ENCODE measurements at regions not wholly inside any gene's neighbourhood (a gene's known extent, or its start where the extent isn't known, plus 50 kb on each side); places are given as distances from the start of the nearest gene placed in this dataset.
"Not testable (repeated sequence)": the region's sequence is repeated elsewhere in the genome, so short reads cannot be mapped to it uniquely, and the experiment has no call there.

DNA sequence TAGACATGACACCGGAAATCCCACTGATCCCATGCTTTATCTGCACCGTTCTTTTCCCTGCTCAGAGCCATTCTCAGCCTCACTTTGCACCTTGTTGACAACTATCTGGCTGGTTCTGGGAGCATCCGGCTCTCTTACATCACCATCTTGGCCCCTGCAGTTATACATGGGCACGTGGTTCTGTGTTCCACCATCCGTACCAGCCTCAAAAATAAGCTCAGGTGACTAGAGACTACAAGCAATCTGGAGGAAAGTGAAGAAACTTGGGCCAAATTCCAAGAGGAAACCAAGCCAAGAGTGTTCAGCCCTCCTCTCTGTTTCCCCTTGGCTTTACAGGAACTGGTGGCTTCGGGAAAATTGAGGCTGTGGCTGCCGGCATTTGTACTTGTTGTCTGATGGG, 244.6 kb upstream of the ACVR2A start:
- intact Hi-C loops (cut with DNase I, micrococcal nuclease): no loop called here
- ATAC-seq: no peak
- H3K36me3 ChIP-seq (ENCODE audit: low read depth): no peaks in the 10 kb centered on the region

DNA sequence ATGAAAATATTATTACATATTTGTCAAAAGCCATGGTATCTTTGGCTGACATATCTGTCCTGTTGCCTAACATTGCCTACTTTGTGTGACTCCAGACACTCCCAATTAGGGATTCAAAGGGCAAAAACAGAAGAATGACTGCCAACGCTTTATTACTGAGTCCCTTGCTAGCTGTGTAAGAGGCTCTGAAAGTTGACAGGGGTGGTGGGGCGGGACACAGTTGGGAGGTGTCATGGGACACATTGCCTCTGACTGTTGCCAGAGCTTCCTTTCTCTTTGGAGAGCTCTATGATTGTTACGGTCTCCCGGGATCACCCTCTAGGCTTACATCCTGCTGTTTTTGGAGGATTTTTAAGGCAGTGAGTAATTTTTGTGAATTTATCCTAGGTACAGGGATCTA, 249.6 kb upstream of the ACVR2A start:
- ATAC-seq: peak; percentile 91
- peak; percentile 55 to 61 (median 60) for DNase-seq
- no peaks in the 10 kb centered on the region for H3K36me3 ChIP-seq (ENCODE audit: low read depth)
- TF ChIP-seq, protein P1, sequence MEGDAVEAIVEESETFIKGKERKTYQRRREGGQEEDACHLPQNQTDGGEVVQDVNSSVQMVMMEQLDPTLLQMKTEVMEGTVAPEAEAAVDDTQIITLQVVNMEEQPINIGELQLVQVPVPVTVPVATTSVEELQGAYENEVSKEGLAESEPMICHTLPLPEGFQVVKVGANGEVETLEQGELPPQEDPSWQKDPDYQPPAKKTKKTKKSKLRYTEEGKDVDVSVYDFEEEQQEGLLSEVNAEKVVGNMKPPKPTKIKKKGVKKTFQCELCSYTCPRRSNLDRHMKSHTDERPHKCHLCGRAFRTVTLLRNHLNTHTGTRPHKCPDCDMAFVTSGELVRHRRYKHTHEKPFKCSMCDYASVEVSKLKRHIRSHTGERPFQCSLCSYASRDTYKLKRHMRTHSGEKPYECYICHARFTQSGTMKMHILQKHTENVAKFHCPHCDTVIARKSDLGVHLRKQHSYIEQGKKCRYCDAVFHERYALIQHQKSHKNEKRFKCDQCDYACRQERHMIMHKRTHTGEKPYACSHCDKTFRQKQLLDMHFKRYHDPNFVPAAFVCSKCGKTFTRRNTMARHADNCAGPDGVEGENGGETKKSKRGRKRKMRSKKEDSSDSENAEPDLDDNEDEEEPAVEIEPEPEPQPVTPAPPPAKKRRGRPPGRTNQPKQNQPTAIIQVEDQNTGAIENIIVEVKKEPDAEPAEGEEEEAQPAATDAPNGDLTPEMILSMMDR (IDR thresholded peaks at IDR 0.05): no peak
- intact Hi-C loops (cut with DNase I, micrococcal nuclease): no loop called here
- H3K9me3 ChIP-seq: no peaks in the 10 kb centered on the region
- no peak overlapping the region for H3K4me3 ChIP-seq
- no peaks in the 10 kb centered on the region for H3K4me1 ChIP-seq (ENCODE audit: low read depth)

More for the DNA sequence above, 244.6 kb upstream of the ACVR2A start:
- no peak for DNase-seq
- Histone ChIP-seq H3K4me1 (ENCODE audit: low read depth) (no peaks in the 10 kb centered on the region), H3K4me3 (no peak overlapping the region), H3K9me3 (no peaks in the 10 kb centered on the region)
- TF ChIP-seq, protein P1 (IDR thresholded peaks at IDR 0.05): no peak

DNA sequence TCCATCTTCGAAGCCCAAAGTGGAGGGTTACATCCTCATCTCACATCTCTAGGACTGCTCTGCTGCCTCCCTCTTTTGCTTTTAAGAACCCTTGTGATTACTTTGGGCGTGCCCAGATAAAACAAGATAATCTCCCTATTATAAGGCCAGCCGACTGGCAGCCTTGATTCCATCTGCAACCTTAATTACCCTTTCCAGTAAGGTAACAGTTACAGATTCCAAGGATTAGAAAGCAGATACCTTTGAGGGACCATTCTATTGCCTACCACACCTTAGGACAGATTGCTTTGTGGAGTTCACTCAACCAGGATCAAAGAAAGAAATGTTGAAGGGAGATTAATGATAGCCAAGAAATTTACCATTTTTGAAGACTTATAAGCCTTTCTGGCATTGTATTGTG, 250.8 kb upstream of the ACVR2A start:
- TF ChIP-seq, protein P1 (IDR thresholded peaks at IDR 0.05): no peak
- no peaks in the 10 kb centered on the region for H3K4me1 ChIP-seq (ENCODE audit: low read depth)
- no peak overlapping the region for H3K4me3 ChIP-seq
- DNase-seq (peak in 1 of 3 donors; percentile 29), ATAC-seq (peak; percentile 61)
- no peaks in the 10 kb centered on the region for H3K9me3 ChIP-seq
- H3K36me3 ChIP-seq (ENCODE audit: low read depth): no peaks in the 10 kb centered on the region
- intact Hi-C loops (cut with DNase I, micrococcal nuclease): no loop called here

DNA sequence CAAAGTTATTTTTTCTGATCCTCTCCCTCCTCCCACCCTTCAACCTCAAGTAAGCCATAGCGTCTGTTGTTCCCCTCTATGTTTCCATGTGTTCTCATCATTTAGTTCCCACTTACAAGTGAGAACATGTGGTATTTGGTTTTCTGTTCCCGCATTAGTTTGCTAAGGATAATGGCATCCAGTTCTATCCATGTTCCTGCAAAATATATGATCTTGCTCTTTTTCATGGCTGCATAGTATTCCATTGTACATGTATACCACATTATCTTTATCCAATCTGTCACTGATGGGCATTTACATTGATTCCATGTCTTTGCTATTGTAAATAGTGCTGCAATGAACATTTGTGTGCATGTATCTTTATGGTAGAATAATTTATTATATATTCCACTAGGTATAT, 252.0 kb upstream of the ACVR2A start:
- ATAC-seq; H3K36me3 ChIP-seq (ENCODE audit: low read depth); H3K9me3 ChIP-seq: not testable (repeated sequence)

DNA sequence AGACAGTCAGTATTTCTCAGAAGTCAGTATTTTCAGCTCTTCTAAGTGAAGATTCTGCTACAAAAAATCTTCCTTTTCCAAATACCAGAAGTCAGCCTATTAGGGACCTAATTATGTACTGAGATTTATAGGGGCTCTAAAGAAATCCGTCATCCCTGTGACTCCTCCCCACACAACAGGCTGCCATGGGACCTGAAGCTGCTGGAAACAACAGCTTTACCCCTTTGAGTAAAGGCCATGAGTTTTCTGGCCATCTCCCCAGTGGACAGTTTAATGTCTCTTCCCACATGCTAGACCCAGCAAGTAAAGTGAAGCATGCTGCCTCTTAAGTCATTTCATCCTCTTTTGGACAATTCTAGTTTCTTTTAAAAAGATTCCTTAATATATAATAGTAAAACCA, 255.7 kb upstream of the ACVR2A start:
- TF ChIP-seq, protein P1 (IDR thresholded peaks at IDR 0.05): no peak
- H3K4me3 ChIP-seq: no peak overlapping the region
- DNase-seq (no peak), ATAC-seq (no peak)
- H3K9me3 ChIP-seq: no peaks in the 10 kb centered on the region
- intact Hi-C loops (cut with DNase I, micrococcal nuclease): no loop called here
- no peaks in the 10 kb centered on the region for H3K4me1 ChIP-seq (ENCODE audit: low read depth)
- no peaks in the 10 kb centered on the region for H3K36me3 ChIP-seq (ENCODE audit: low read depth)

More for the DNA sequence above, 252.0 kb upstream of the ACVR2A start:
- intact Hi-C loops (cut with DNase I, micrococcal nuclease); H3K4me3 ChIP-seq; DNase-seq; H3K4me1 ChIP-seq (ENCODE audit: low read depth): not testable (repeated sequence)

DNA sequence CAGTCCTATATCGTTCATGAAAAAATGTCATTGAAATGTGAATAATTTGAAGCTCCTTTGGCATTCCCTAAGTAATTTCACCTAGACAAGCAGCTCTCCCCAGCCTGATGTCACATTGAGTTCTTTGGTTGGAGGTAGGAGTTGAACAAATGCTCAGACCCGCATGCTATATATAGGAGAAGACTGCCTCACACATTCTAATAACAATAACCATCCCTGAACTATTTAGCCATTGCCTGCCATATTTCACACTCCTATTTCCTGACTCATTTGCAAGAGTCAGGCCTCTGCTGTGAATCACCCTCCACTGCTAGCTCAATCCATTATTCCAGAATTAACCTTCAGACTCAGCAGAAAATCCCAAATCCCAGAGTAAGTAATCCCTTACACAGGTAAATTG, 256.6 kb upstream of the ACVR2A start:
- DNase-seq: no peak
- intact Hi-C loops (cut with DNase I, micrococcal nuclease): no loop called here
- Histone ChIP-seq H3K4me1 (ENCODE audit: low read depth) (no peaks in the 10 kb centered on the region), H3K9me3 (no peaks in the 10 kb centered on the region), H3K36me3 (ENCODE audit: low read depth) (no peaks in the 10 kb centered on the region), H3K4me3 (no peak overlapping the region)
- peak; percentile 23 for ATAC-seq
- TF ChIP-seq, protein P1 (IDR thresholded peaks at IDR 0.05): no peak

Measured in mucosa of descending colon (tissue), 3 donors.